ENCODE measurements at regions not wholly inside any gene's neighbourhood (a gene's known extent, or its start where the extent isn't known, plus 50 kb on each side); places are given as distances from the start of the nearest gene placed in this dataset.

DNA sequence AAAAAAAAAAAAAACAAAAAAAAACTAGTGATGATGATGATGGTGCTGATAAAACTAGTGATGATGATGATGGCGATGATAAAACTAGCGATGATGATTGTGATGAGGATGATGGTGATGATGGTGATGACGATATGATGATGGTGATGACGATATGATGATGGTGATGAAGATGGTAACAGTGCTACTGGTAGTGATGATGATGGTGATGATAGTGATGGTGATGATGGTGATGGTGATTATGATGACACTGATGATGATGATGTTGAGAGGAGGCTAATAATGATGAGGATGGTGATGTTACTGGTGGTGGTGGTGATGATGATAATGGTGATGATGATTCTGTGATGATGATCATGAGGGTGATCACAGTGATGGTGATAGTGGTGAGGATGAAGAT, 345.5 kb upstream of the CDH4 start:
- no peak overlapping the region for H3K27ac ChIP-seq (ENCODE audit: low read length)
- H3K9me2 ChIP-seq (replicated peaks; ENCODE audit: low read length): no peaks in the 10 kb centered on the region
- ChIA-PET CTCF (no interaction called here), POLR2A (ENCODE audit: unreplicated experiment) (no interaction called here)
- H3K27me3 ChIP-seq (ENCODE audit: low read length): no peaks in the 10 kb centered on the region
- no peak for ATAC-seq
- no peaks in the 10 kb centered on the region for H3F3A ChIP-seq (ENCODE audit: low read length, unreplicated experiment)
- no peak for DNase-seq
- H2AFZ ChIP-seq (ENCODE audit: low read length): no peak overlapping the region
- H3K9me3 ChIP-seq (ENCODE audit: low read length): peaks cover 12% of the 10 kb centered on the region; the same call in 1 of the 2 replicates
- BruUV-seq (replicated peaks): no TSS peak
- H3K79me2 ChIP-seq (ENCODE audit: low read length): no peaks in the 10 kb centered on the region
- H3K36me3 ChIP-seq (ENCODE audit: low read depth, low read length): no peaks in the 10 kb centered on the region
- no peak overlapping the region for H3K4me3 ChIP-seq (ENCODE audit: low read length)
- no peak overlapping the region for H3K4me2 ChIP-seq (ENCODE audit: low read length)
- H4K20me1 ChIP-seq (ENCODE audit: low read length): no peaks in the 10 kb centered on the region
- H3K9ac ChIP-seq (ENCODE audit: low read length): no peak overlapping the region
- H3K4me1 ChIP-seq (ENCODE audit: insufficient read depth, low read length): no peaks in the 10 kb centered on the region
- intact Hi-C loops (cut with micrococcal nuclease): no loop called here
- TF ChIP-seq, protein P1, sequence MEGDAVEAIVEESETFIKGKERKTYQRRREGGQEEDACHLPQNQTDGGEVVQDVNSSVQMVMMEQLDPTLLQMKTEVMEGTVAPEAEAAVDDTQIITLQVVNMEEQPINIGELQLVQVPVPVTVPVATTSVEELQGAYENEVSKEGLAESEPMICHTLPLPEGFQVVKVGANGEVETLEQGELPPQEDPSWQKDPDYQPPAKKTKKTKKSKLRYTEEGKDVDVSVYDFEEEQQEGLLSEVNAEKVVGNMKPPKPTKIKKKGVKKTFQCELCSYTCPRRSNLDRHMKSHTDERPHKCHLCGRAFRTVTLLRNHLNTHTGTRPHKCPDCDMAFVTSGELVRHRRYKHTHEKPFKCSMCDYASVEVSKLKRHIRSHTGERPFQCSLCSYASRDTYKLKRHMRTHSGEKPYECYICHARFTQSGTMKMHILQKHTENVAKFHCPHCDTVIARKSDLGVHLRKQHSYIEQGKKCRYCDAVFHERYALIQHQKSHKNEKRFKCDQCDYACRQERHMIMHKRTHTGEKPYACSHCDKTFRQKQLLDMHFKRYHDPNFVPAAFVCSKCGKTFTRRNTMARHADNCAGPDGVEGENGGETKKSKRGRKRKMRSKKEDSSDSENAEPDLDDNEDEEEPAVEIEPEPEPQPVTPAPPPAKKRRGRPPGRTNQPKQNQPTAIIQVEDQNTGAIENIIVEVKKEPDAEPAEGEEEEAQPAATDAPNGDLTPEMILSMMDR (conservative IDR thresholded peaks at IDR 0.05; ENCODE audit: low read depth, low read length): no peak
- no peak for TF ChIP-seq EZH2phosphoT487 (IDR thresholded peaks at IDR 0.05; ENCODE audit: borderline replicate concordance, low read length)
- TF ChIP-seq EZH2 (IDR thresholded peaks at IDR 0.05; ENCODE audit: low read length, unreplicated experiment): no peak

DNA sequence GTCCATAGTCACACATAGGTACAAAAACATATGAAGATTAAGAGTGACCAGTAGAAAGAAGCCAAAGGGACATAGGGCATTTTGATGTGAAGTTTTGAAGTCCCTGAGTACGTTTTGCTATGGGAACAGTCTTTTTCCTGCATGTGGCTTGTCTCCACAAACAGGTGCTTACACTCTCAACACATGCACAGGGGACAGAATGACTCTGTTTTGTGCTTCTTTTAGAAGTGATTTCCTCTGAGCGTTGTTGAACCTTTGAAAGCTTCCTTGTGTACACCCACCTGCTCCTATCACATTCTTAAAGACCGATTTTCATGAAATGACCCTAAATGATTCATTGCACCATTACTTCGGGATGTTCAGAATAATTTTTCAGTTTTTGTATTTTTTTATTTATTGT, 338.8 kb upstream of the CDH4 start:
- no peak overlapping the region for H3K9ac ChIP-seq (ENCODE audit: low read length)
- intact Hi-C loops (cut with micrococcal nuclease): no loop called here
- no peak overlapping the region for H2AFZ ChIP-seq (ENCODE audit: low read length)
- TF ChIP-seq, protein P1 (conservative IDR thresholded peaks at IDR 0.05; ENCODE audit: low read depth, low read length): no peak
- TF ChIP-seq EZH2 (IDR thresholded peaks at IDR 0.05; ENCODE audit: low read length, unreplicated experiment) (no peak), EZH2phosphoT487 (IDR thresholded peaks at IDR 0.05; ENCODE audit: borderline replicate concordance, low read length) (no peak)
- no peak overlapping the region for H3K27ac ChIP-seq (ENCODE audit: low read length)
- no peaks in the 10 kb centered on the region for H3K79me2 ChIP-seq (ENCODE audit: low read length)
- no peaks in the 10 kb centered on the region for H3K27me3 ChIP-seq (ENCODE audit: low read length)
- DNase-seq: no peak
- no peaks in the 10 kb centered on the region for H3K9me2 ChIP-seq (replicated peaks; ENCODE audit: low read length)
- peaks cover 9% of the 10 kb centered on the region; the same call in 1 of the 2 replicates for H3K9me3 ChIP-seq (ENCODE audit: low read length)
- no peaks in the 10 kb centered on the region for H3K4me1 ChIP-seq (ENCODE audit: insufficient read depth, low read length)
- no peaks in the 10 kb centered on the region for H3F3A ChIP-seq (ENCODE audit: low read length, unreplicated experiment)
- no peaks in the 10 kb centered on the region for H3K36me3 ChIP-seq (ENCODE audit: low read depth, low read length)
- H3K4me3 ChIP-seq (ENCODE audit: low read length): no peak overlapping the region
- POLR2A ChIA-PET (ENCODE audit: unreplicated experiment): no interaction called here
- H3K4me2 ChIP-seq (ENCODE audit: low read length): no peak overlapping the region
- H4K20me1 ChIP-seq (ENCODE audit: low read length): no peaks in the 10 kb centered on the region
- ATAC-seq: no peak
- no TSS peak for BruUV-seq (replicated peaks)
- CTCF ChIA-PET: no interaction called here

DNA sequence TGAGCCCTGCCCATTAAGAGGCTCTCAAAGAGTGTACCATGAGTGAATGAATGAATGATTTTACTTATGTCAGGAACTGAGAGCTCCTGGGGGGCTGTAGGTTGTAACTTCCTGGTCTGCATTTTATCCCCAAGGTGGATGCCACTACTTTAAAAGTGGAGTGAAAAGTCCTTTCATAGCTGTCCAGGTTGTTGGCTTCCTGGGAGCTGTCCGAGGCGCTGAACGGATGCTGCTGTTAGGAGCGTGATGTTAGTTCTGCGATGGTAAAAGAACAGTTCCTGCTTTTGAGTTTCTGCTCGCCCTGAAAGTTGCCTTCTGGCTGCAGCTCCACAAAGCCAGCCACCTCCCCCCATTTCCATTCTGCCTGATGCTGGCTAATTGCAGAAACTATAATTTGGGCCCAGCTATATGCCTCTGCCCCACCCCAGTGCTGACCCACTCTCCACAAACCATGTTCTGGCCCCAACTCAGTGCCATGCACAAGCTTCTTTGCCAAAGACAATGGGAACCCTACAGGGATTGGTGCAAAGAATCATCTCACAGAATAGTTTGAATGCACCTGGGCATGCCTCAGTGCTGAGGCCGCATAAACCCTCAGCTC, 330.9 kb upstream of the CDH4 start:
- no peaks in the 10 kb centered on the region for H3F3A ChIP-seq (ENCODE audit: low read length, unreplicated experiment)
- H3K27me3 ChIP-seq (ENCODE audit: low read length): no peaks in the 10 kb centered on the region
- no peak for ATAC-seq
- H2AFZ ChIP-seq (ENCODE audit: low read length): no peak overlapping the region
- BruUV-seq (replicated peaks): no TSS peak
- no peak overlapping the region for H3K27ac ChIP-seq (ENCODE audit: low read length)
- H4K20me1 ChIP-seq (ENCODE audit: low read length): no peaks in the 10 kb centered on the region
- peaks cover 15% of the 10 kb centered on the region for H3K9me3 ChIP-seq (ENCODE audit: low read length)
- intact Hi-C loops (cut with micrococcal nuclease): no loop called here
- no peaks in the 10 kb centered on the region for H3K9me2 ChIP-seq (replicated peaks; ENCODE audit: low read length)
- POLR2A ChIA-PET (ENCODE audit: unreplicated experiment): no interaction called here
- no peak overlapping the region for H3K4me2 ChIP-seq (ENCODE audit: low read length)
- DNase-seq: no peak
- no peak overlapping the region for H3K9ac ChIP-seq (ENCODE audit: low read length)
- CTCF ChIA-PET: no interaction called here
- no peaks in the 10 kb centered on the region for H3K4me1 ChIP-seq (ENCODE audit: insufficient read depth, low read length)
- H3K4me3 ChIP-seq (ENCODE audit: low read length): no peak overlapping the region
- TF ChIP-seq EZH2phosphoT487 (IDR thresholded peaks at IDR 0.05; ENCODE audit: borderline replicate concordance, low read length) (no peak), EZH2 (IDR thresholded peaks at IDR 0.05; ENCODE audit: low read length, unreplicated experiment) (no peak)
- TF ChIP-seq, protein P1 (conservative IDR thresholded peaks at IDR 0.05; ENCODE audit: low read depth, low read length): no peak
- H3K36me3 ChIP-seq (ENCODE audit: low read depth, low read length): no peaks in the 10 kb centered on the region
- H3K79me2 ChIP-seq (ENCODE audit: low read length): no peaks in the 10 kb centered on the region
